NB4 (cell line): ENCODE measurements at regions not wholly inside any gene's neighbourhood (a gene's known extent, or its start where the extent isn't known, plus 50 kb on each side); places are given as distances from the start of the nearest gene placed in this dataset.

Experiments used
- CTCF ChIP-seq: IDR thresholded peaks from one replicate; pipeline ENCODE4 v1.5.1; 2012; ENCODE audit warnings: low read depth, low read length
- MAX ChIP-seq: IDR thresholded peaks from 2 replicates; pipeline ENCODE4 v1.6.1; 2011; ENCODE audit warnings: low read depth, low read length
- MYC ChIP-seq: IDR thresholded peaks from 2 replicates; pipeline ENCODE4 v1.6.1; 2011; ENCODE audit warnings: low read depth, low read length

- TF ChIP-seq MAX (no peak), CTCF (no peak), MYC (no peak)
Observed at GRCh38 chr12:89906178-89906577, 197.5 kb upstream of the ATP2B1 start.
